DND-41 (cell line): ENCODE measurements at regions not wholly inside any gene's neighbourhood (a gene's known extent, or its start where the extent isn't known, plus 50 kb on each side); places are given as distances from the start of the nearest gene placed in this dataset.

Source experiments
- ATAC-seq: fragments of 200-7000 bp; cut with Tn5 transposase; 3 replicates; pipeline ENCODE4 v1.9.1; 2021; ENCODE audit warnings: low read depth; ENCODE audit not compliant: insufficient read depth
- DNase-seq: peaks from one replicate; pipeline ENCODE4 v3.0.0-alpha.2; 2020
- H2AFZ ChIP-seq: 2 replicates; pipeline ENCODE4 v1.6.0; 2012; ENCODE audit warnings: low read depth, low read length
- H3K27ac ChIP-seq: 2 replicates; pipeline ENCODE4 v1.5.1; 2012; ENCODE audit warnings: low read length, inconsistent platforms
- H3K27me3 ChIP-seq: fragments of 200-600 bp; sonication (generic); 2 replicates; pipeline ENCODE4 v1.6.0; 2012; ENCODE audit warnings: low read length, mild to moderate bottlenecking, inconsistent platforms; ENCODE audit not compliant: insufficient read depth, poor library complexity
- H3K36me3 ChIP-seq: 2 replicates; pipeline ENCODE4 v1.5.1; 2012; ENCODE audit warnings: low read length, inconsistent platforms; ENCODE audit not compliant: insufficient read depth
- H3K4me1 ChIP-seq: 2 replicates; pipeline ENCODE4 v1.5.1; 2012; ENCODE audit warnings: mild to moderate bottlenecking, low read length; ENCODE audit not compliant: insufficient read depth
- H3K4me2 ChIP-seq: 2 replicates; pipeline ENCODE4 v1.6.0; 2012; ENCODE audit warnings: mild to moderate bottlenecking, moderate library complexity, low read length, inconsistent platforms; ENCODE audit not compliant: insufficient read depth
- H3K4me3 ChIP-seq, 2 experiments: fragments of 200-600 bp in 1 of 2; shearing (Covaris generic) in 1 of 2; 2 replicates each; pipeline ENCODE4 v1.5.1; 2012 to 2016; ENCODE audit warnings: inconsistent platforms in 2 of 2, low read length in 2 of 2, mild to moderate bottlenecking in 2 of 2, low read depth in 1 of 2, moderate library complexity in 1 of 2
- H3K79me2 ChIP-seq: 2 replicates; pipeline ENCODE4 v1.6.0; 2012; ENCODE audit warnings: low read length, inconsistent platforms; ENCODE audit not compliant: insufficient read depth
- H3K9ac ChIP-seq: 2 replicates; pipeline ENCODE4 v1.6.0; 2012; ENCODE audit warnings: low read depth, mild to moderate bottlenecking, inconsistent platforms, low read length, moderate library complexity
- H3K9me3 ChIP-seq: 2 replicates; pipeline ENCODE4 v1.5.1; 2012; ENCODE audit warnings: low read length, moderate library complexity, mild to moderate bottlenecking, inconsistent platforms; ENCODE audit not compliant: insufficient read depth, severe bottlenecking
- H4K20me1 ChIP-seq: 2 replicates; pipeline ENCODE4 v1.6.0; 2012; ENCODE audit warnings: low read length; ENCODE audit not compliant: insufficient read depth
- CTCF ChIP-seq: IDR thresholded peaks from 2 replicates; pipeline ENCODE4 v1.5.1; 2012; ENCODE audit warnings: borderline replicate concordance, low read length, moderate library complexity, mild to moderate bottlenecking; ENCODE audit not compliant: poor library complexity, severe bottlenecking; ENCODE audit errors: extremely low read depth
- EZH2 ChIP-seq: IDR thresholded peaks from 3 replicates; pipeline ENCODE4 v1.6.1; 2012; ENCODE audit warnings: borderline replicate concordance, low read depth, mild to moderate bottlenecking, moderate library complexity, low read length, inconsistent platforms; ENCODE audit not compliant: severe bottlenecking

- Histone ChIP-seq H4K20me1 (no peaks in the 10 kb centered on the region), H3K4me3 (no peak overlapping the region), H3K9ac (no peak overlapping the region), H3K4me1 (no peaks in the 10 kb centered on the region), H3K27ac (no peak overlapping the region), H3K79me2 (no peaks in the 10 kb centered on the region), H2AFZ (no peak overlapping the region), H3K27me3 (no peaks in the 10 kb centered on the region), H3K4me2 (no peak overlapping the region), H3K9me3 (no peaks in the 10 kb centered on the region), H3K36me3 (no peaks in the 10 kb centered on the region)
- DNase-seq (no peak), ATAC-seq (no peak)
- TF ChIP-seq CTCF (no peak), EZH2 (no peak)
Measured at GRCh38 chr18:10162340-10162739, 248.5 kb downstream of the VAPA start.

GRCh38 chr18:10164271-10165071, 250.7 kb downstream of the VAPA start:
- no peaks in the 10 kb centered on the region for H3K79me2 ChIP-seq
- DNase-seq (no peak), ATAC-seq (no peak)
- TF ChIP-seq CTCF, result no peak
- no peak for TF ChIP-seq EZH2
- no peaks in the 10 kb centered on the region for H3K9me3 ChIP-seq
- H3K36me3 ChIP-seq, result no peaks in the 10 kb centered on the region
- no peak overlapping the region for H2AFZ ChIP-seq
- H3K27ac ChIP-seq, result no peak overlapping the region
- H3K4me3 ChIP-seq, result no peak overlapping the region
- H4K20me1 ChIP-seq, result no peaks in the 10 kb centered on the region
- no peaks in the 10 kb centered on the region for H3K4me1 ChIP-seq
- H3K4me2 ChIP-seq, result no peak overlapping the region
- H3K9ac ChIP-seq, result no peak overlapping the region
- H3K27me3 ChIP-seq, result no peaks in the 10 kb centered on the region

GRCh38 chr18:10166164-10166807, 252.5 kb downstream of the VAPA start:
- H3K4me1 ChIP-seq, result no peaks in the 10 kb centered on the region
- no peaks in the 10 kb centered on the region for H3K79me2 ChIP-seq
- ATAC-seq (no peak), DNase-seq (no peak)
- H3K4me2 ChIP-seq, result no peak overlapping the region
- H3K9ac ChIP-seq, result no peak overlapping the region
- no peaks in the 10 kb centered on the region for H4K20me1 ChIP-seq
- H3K27me3 ChIP-seq, result no peaks in the 10 kb centered on the region
- H3K36me3 ChIP-seq, result no peaks in the 10 kb centered on the region
- TF ChIP-seq CTCF (no peak), EZH2 (no peak)
- no peaks in the 10 kb centered on the region for H3K9me3 ChIP-seq
- H3K4me3 ChIP-seq, result no peak overlapping the region
- H3K27ac ChIP-seq, result no peak overlapping the region
- H2AFZ ChIP-seq, result no peak overlapping the region
